PC-3 (cell line): ENCODE measurements at regions not wholly inside any gene's neighbourhood (a gene's known extent, or its start where the extent isn't known, plus 50 kb on each side); places are given as distances from the start of the nearest gene placed in this dataset.
"Not testable (repeated sequence)": the region's sequence is repeated elsewhere in the genome, so short reads cannot be mapped to it uniquely, and the experiment has no call there.

ENCODE experiments used
- ATAC-seq: fragments of 200-7000 bp; cut with Tn5 transposase; 2 replicates; pipeline ENCODE4 v1.9.1; 2020; ENCODE audit warnings: mild to moderate bottlenecking, moderate library complexity
- BruUV-seq: library from RNA; stranded (reverse); fragments of 400-500 nt; replicated peaks from 2 replicates; lab custom pipeline; 2021; lab: Mats Ljungman, UMichigan
- CTCF ChIA-PET: fragments of 300-600 bp; sonication (Branson Sonifier 250); formaldehyde crosslinking; loops from one replicate; lab custom pipeline; 2022; ENCODE audit warnings: antibody characterized with exemption; lab: Charles Lee
- POLR2A ChIA-PET: fragments of 300-600 bp; sonication (Branson Sonifier 250); formaldehyde crosslinking; loops from one replicate; lab custom pipeline; 2022; ENCODE audit warnings: antibody characterized with exemption; ENCODE audit not compliant: unreplicated experiment; lab: Charles Lee
- DNase-seq: peaks from one replicate; pipeline ENCODE4 v3.0.0-alpha.2; 2015
- H2AFZ ChIP-seq: fragments of 300-600 bp; sonication (generic); 2 replicates; pipeline ENCODE4 v1.6.0; 2016; ENCODE audit warnings: antibody characterized with exemption, low read length
- H3F3A ChIP-seq: fragments of 300-600 bp; sonication (generic); one replicate; pipeline ENCODE4 v1.6.0; 2017; ENCODE audit warnings: antibody characterized with exemption, low read length, control low read depth, mild to moderate bottlenecking; ENCODE audit not compliant: unreplicated experiment
- H3K27ac ChIP-seq: fragments of 300-600 bp; sonication (generic); 2 replicates; pipeline ENCODE4 v1.5.1; 2016; ENCODE audit warnings: mild to moderate bottlenecking, low read length
- H3K27me3 ChIP-seq: fragments of 300-600 bp; sonication (generic); 2 replicates; pipeline ENCODE4 v1.6.1; 2016; ENCODE audit warnings: low read length, mixed read lengths
- H3K36me3 ChIP-seq: fragments of 300-600 bp; sonication (generic); 2 replicates; pipeline ENCODE4 v1.6.1; 2016; ENCODE audit warnings: low read depth, mixed run types, low read length, mixed read lengths
- H3K4me1 ChIP-seq: fragments of 300-600 bp; sonication (generic); 2 replicates; pipeline ENCODE4 v1.5.1; 2016; ENCODE audit warnings: low read length; ENCODE audit not compliant: insufficient read depth
- H3K4me2 ChIP-seq: fragments of 300-600 bp; sonication (generic); 2 replicates; pipeline ENCODE4 v1.6.0; 2016; ENCODE audit warnings: low read length
- H3K4me3 ChIP-seq: fragments of 300-600 bp; sonication (generic); 2 replicates; pipeline ENCODE4 v1.5.1; 2016; ENCODE audit warnings: mild to moderate bottlenecking, low read length, mixed read lengths
- H3K79me2 ChIP-seq: fragments of 300-600 bp; sonication (generic); 2 replicates; pipeline ENCODE4 v1.6.1; 2017; ENCODE audit warnings: low read length, mixed read lengths
- H3K9ac ChIP-seq: fragments of 300-600 bp; sonication (generic); 2 replicates; pipeline ENCODE4 v1.6.0; 2016; ENCODE audit warnings: mild to moderate bottlenecking, low read length
- H3K9me2 ChIP-seq: fragments of 300-600 bp; sonication (generic); replicated peaks from 2 replicates; pipeline ENCODE4 v1.6.1; 2016; ENCODE audit warnings: mixed run types, low read length, mixed read lengths
- H3K9me3 ChIP-seq: fragments of 300-600 bp; sonication (generic); 2 replicates; pipeline ENCODE4 v1.6.1; 2016; ENCODE audit warnings: low read length, mixed read lengths
- H4K20me1 ChIP-seq: fragments of 300-600 bp; sonication (generic); 2 replicates; pipeline ENCODE4 v1.6.1; 2016; ENCODE audit warnings: low read length, mixed read lengths
- CTCF ChIP-seq: fragments of 300-600 bp; sonication (generic); conservative IDR thresholded peaks from 2 replicates; pipeline ENCODE4 v1.5.1; 2017; ENCODE audit warnings: antibody characterized with exemption, low read depth, mild to moderate bottlenecking, low read length
- EZH2 ChIP-seq: fragments of 300-600 bp; sonication (generic); IDR thresholded peaks from one replicate; pipeline ENCODE4 v1.6.1; 2017; ENCODE audit warnings: antibody characterized with exemption, mild to moderate bottlenecking, low read length; ENCODE audit not compliant: unreplicated experiment
- EZH2phosphoT487 ChIP-seq: fragments of 300-600 bp; sonication (generic); IDR thresholded peaks from 2 replicates; pipeline ENCODE4 v1.6.1; 2018; ENCODE audit warnings: mild to moderate bottlenecking, antibody characterized with exemption, low read length, borderline replicate concordance
- intact Hi-C: fragments of 100-400 bp; cut with micrococcal nuclease; formaldehyde crosslinking; loops from 2 replicates; pipeline ENCODE4 v1.9.0; 2023

- TF ChIP-seq CTCF (no peak), EZH2 (no peak), EZH2phosphoT487 (no peak)
- Histone ChIP-seq H3K9ac (no peak overlapping the region), H3K4me1 (peaks cover 31% of the 10 kb centered on the region), H4K20me1 (no peaks in the 10 kb centered on the region), H3K36me3 (peaks cover 9% of the 10 kb centered on the region; the same call in 1 of the 2 replicates), H3K4me3 (no peak overlapping the region), H3K79me2 (no peaks in the 10 kb centered on the region), H3K4me2 (no peak overlapping the region), H3K27me3 (no peaks in the 10 kb centered on the region), H3F3A (peaks cover 15% of the 10 kb centered on the region), H3K9me2 (no peaks in the 10 kb centered on the region), H3K27ac (no peak overlapping the region), H3K9me3 (peaks cover 9% of the 10 kb centered on the region; the same call in 1 of the 2 replicates), H2AFZ (no peak overlapping the region)
- intact Hi-C loops, result no loop called here
- ChIA-PET POLR2A (no interaction called here), CTCF (no interaction called here)
- DNase-seq (no peak), ATAC-seq (no peak)
- no TSS peak for BruUV-seq
Observed at GRCh38 chr2:138272524-138273195, 228.9 kb upstream of the SPOPL start.

- not testable (repeated sequence) for BruUV-seq
Observed at GRCh38 chr2:138273280-138273679, 228.3 kb upstream of the SPOPL start.

GRCh38 chr2:138274421-138275291 is 226.9 kb upstream of the SPOPL start:
- ChIA-PET POLR2A (no interaction called here), CTCF (no interaction called here)
- no peaks in the 10 kb centered on the region for H4K20me1 ChIP-seq
- peak; percentile 89 for DNase-seq
- intact Hi-C loops, result loop anchor here (2.0 to 5.0 kb wide), 2 partner anchors 58 to 306 kb away; no protein-coding TSS in a partner anchor
- H3K4me3 ChIP-seq, result peak overlapping the region; percentile 0; the same call in 1 of the 2 replicates
- H3K4me1 ChIP-seq, result peaks cover 25% of the 10 kb centered on the region
- ATAC-seq, result peak; percentile 56
- no peaks in the 10 kb centered on the region for H3K27me3 ChIP-seq
- peaks cover 15% of the 10 kb centered on the region for H3F3A ChIP-seq
- peaks cover 9% of the 10 kb centered on the region; the same call in 1 of the 2 replicates for H3K9me3 ChIP-seq
- peaks cover 9% of the 10 kb centered on the region; the same call in 1 of the 2 replicates for H3K36me3 ChIP-seq
- peak overlapping the region; percentile 76 for H3K4me2 ChIP-seq
- BruUV-seq, result no TSS peak
- H2AFZ ChIP-seq, result 0 out of 2 replicates have a peak overlapping the region, but pooled peaks have one; percentile 36
- H3K79me2 ChIP-seq, result no peaks in the 10 kb centered on the region
- peak overlapping the region; percentile 95 for H3K27ac ChIP-seq
- H3K9ac ChIP-seq, result peak overlapping the region; percentile 81
- TF ChIP-seq EZH2 (no peak), EZH2phosphoT487 (no peak), CTCF (no peak)
- no peaks in the 10 kb centered on the region for H3K9me2 ChIP-seq

More at GRCh38 chr2:138273280-138273679, 228.3 kb upstream of the SPOPL start:
- Histone ChIP-seq H3F3A (peaks cover 15% of the 10 kb centered on the region), H3K4me1 (peaks cover 25% of the 10 kb centered on the region)
- POLR2A ChIA-PET, DNase-seq, H3K27me3 ChIP-seq, H2AFZ ChIP-seq, H3K4me2 ChIP-seq, CTCF ChIA-PET, H3K27ac ChIP-seq, H3K4me3 ChIP-seq, H3K79me2 ChIP-seq, H3K9me2 ChIP-seq, ATAC-seq, H3K36me3 ChIP-seq, H3K9ac ChIP-seq, H4K20me1 ChIP-seq, H3K9me3 ChIP-seq, intact Hi-C loops: not testable (repeated sequence)
